ENCODE measurements at regions not wholly inside any gene's neighbourhood (a gene's known extent, or its start where the extent isn't known, plus 50 kb on each side); places are given as distances from the start of the nearest gene placed in this dataset.

DNA sequence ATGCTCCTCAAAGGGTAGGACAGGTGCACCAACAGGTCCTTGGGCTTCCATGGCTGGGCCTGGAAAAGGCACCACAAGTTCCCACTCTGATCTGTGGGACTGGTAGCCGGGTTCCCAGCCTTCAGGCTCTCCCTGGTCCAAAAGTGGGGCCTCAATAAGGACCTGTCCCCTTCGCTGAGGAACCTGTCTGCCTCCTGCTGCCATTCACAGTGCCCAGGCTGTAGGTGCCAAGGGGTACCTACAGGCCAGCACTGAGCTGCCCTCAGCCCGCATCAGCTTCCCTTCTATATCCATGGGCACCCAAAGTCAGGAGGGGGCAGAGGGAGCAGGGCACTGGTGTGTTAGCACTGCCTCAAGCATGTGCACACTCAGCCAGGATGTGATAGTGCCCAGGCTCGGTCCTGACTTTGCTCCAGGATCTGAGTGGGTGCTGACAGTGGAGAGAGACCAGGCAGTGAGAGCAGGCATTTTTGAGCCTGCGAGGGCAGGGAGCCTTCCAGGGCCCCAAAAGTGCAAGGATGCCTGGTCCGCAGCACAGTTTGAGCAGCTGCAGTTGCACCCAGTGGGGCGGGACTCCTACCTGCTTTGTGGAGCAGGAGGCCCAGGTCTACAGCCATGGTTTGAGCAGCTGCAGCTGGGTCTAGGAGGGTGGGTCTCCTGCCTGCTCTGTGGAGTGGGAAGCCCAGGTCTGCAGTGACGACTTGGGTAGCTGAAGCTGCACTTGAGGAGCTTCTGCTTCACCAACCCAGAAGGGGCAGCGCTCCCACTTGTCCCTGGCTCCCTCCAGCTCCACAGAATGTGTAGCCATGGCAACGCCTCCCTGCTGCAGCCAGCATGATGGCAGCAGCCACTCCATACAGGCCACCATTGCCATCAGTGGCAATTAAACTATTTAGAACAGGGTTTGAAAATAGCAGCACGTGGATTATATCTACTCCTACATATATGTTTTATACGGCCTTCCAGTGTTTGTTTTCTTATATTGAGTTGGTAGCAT is 376.4 kb downstream of the KCTD8 start:
- TF ChIP-seq CTCF (IDR thresholded peaks at IDR 0.05), result no peak
- no peak for TF ChIP-seq POLR2A (IDR thresholded peaks at IDR 0.05)
